ENCODE measurements at regions not wholly inside any gene's neighbourhood (a gene's known extent, or its start where the extent isn't known, plus 50 kb on each side); places are given as distances from the start of the nearest gene placed in this dataset.
"Not testable (repeated sequence)": the region's sequence is repeated elsewhere in the genome, so short reads cannot be mapped to it uniquely, and the experiment has no call there.

DNA sequence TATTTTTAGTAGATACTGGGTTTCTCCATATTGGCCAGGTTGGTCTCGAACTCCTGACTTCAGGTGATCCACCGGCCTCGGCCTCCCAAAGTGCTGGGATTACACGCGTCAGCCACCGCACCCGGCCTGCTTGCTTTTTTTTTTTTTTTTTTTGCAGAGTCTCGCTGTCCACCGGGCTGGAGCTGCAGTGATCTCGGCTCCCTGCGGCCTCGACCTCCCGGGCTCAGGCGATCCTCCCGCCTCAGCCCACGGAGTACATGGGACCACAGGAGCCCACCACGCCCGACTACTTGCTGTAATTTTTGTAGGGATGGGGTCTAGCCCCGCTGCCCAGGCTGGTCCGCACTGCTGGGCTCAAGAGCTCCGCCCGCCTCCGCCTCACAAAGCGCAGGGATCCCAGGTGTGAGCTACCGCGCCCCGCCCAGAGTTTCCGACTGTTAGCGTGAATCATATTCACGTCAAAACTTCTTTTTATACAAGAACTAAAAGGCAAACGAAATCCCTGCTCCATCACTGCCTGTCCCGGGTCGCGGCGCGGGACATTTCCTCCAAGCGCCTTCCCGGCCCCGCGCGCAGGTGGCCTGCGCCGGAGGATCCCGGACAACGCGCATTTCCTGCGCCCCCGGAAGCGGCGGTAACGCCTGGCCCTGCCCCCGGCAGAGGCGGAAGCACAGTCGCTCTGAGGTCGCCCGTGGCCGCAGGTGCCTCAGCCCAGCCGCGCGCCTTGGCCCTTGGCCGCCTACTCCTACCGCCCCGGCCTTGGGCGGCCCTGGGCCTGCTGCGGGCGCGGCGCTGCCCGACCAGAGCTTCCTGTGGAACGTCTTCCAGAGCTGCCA lies 50.9 kb upstream of the APOD start:
- not testable (repeated sequence) for TF ChIP-seq CTCF (conservative IDR thresholded peaks at IDR 0.05; ENCODE audit: low read length); EZH2phosphoT487 (IDR thresholded peaks at IDR 0.05; ENCODE audit: borderline replicate concordance, low read depth, low read length)
